HG03432 (cell line): ENCODE measurements at regions not wholly inside any gene's neighbourhood (a gene's known extent, or its start where the extent isn't known, plus 50 kb on each side); places are given as distances from the start of the nearest gene placed in this dataset.
"Not testable (repeated sequence)": the region's sequence is repeated elsewhere in the genome, so short reads cannot be mapped to it uniquely, and the experiment has no call there.

Experiments used
- ATAC-seq: cut with Tn5 transposase; IDR thresholded peaks from one replicate; pipeline ENCODE4 v1.9.1; 2021; ENCODE audit warnings: mild to moderate bottlenecking, moderate library complexity; ENCODE audit not compliant: unreplicated experiment

DNA sequence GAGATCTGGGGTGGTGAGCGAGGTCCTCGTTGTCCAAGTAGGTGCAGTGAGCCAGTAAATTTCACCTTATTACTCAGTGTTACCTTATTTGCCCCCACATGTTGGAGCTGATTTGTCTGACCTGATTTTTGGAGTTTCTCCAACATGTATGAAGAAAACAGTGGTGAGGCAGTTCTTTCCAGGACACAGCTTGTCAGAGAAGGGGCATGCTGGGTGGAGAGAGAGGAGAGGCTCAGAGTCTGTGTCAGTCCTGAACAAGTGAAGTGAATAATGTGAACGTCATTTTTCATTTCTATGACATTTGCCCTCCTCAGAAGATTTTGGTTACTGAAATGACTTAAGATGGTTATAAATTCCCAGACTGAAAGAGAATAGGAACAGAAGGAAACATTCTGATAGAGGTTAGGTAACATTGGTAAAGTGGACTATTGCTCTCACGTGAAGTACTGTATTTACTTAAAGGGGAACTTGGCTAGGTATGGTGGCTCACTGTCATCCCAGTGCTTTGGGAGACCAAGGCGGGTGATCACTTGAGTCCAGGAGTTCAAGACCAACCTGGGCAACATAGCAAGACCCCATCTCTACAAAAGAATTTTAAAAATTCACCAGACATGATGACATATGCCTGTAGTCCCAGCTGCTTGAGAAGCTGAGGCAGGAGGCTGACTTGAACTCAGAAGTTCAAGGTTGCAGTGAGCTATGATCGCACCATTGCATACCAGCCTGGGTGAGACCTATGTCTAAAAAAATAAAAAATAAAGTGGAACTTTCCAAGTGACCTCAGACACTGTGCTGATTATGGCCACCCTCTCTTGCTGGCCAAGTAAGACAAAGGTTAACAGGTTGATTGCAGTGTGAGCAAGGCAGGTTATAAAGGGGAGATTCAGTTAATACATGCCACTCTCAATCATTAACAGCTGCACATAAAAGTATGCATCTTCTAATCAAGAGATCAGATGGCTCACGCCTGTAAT lies 184.3 kb downstream of the EDN1 start:
- ATAC-seq: no peak

DNA sequence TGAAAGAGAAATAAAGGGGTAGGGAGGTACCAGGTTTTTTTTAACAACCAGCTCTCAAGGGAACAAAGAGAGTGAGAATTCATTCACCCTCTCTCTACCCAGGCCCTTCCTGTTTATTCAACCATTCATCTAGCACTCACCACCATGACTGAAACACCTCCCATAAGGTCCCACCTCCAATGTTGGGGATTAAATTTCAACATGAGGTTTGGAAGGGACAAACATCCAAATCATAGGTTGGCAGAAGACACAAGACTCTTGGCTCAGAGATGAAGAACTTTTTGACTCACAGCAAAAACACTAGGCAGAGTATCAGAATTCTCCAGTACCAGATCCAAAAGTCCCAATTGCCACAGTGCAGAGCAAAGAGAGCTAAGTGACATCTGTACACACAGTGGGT lies 186.3 kb downstream of the EDN1 start:
- ATAC-seq: no peak

DNA sequence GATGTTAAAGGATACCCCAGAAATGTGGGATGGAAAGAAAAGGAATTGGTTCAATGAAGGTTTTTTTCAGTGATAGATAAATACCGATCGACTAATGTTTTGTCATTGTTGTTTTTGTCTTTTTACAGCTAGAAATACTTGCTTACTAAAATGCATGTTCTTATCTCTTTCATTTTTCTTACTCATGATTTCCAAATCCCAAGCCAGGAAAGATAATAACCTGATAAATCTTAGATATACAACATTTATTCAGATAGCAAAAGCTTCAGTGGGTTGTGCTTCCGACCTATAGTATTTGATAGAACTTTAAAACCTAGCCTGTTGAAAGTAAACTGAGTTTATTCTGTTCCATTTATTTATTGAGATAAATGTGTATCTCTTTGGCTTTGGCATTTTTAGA lies 187.5 kb downstream of the EDN1 start:
- ATAC-seq: no peak

DNA sequence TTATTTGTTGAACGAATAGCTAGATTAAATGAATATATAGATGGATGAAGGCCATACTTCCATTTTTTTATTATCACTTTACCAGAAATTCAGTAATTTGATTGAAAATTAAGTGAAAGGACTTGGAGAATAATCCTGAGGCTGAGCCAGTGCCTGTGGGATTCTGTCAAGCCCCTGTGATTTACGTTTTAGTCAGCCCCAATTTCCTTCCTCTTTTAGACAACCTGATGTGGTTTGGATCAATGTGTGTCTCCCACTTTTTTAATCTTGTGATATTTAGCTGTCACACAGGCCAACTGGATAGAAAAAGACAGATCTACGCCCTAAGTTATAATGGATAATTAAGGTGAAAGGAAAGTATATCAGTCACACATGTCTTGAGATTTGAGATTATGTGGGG lies 188.8 kb downstream of the EDN1 start:
- no peak for ATAC-seq

DNA sequence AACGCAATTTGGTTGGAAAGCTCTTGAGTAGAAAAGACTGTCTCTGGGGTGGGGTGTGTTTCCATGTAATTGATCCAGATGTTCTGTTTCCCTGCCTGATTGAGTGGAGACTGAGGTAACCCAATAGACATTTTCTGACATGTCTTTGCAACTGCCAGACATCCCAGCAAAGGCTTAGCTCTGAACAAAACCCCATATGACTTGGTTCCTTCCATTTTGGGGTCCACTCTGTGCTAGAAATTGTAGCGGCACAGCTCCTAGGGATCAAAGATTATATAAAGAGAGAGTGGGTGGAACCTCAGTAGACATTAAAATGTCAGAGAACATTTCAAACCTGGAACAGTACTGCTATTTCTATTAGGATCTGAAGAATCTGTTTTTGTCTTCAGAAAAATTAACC lies 189.3 kb downstream of the EDN1 start:
- no peak for ATAC-seq

DNA sequence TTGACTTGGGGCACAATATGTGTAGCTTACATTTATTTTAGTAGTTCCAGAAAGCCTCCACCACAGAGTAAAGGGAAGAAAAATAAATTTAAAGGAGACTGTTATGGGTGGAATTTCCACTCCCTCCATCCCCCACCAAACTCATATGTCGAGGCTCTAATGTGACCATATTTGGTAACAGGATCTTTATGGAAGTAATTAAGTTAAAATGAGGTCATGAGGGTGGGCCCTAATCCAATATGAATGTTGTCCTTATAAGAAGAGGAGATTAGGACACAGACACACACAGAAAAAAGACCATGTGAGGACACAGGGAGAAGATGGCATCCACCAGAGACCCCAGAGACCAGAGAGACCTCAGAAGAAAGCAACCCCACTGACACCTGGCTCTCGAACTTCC lies 189.7 kb downstream of the EDN1 start:
- ATAC-seq: no peak

DNA sequence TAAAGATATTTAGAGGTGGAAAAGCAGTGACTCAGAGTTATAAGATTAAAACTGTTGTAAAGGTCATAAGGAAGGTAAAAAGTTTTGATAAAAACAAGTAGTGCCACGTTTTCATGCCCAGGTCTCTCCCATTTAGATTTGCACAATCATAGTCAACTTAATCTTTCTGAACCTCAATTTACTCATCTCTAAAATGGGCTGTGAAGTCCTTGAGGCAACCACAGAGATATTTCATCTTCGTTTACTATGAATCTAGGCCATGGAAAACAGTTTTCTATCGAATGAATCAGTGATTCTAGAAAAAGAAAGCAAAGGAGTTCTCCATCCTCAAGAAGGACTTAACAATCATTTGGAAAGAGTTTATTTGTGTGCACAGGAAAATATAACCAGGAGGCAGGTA lies 190.2 kb downstream of the EDN1 start:
- ATAC-seq: no peak

DNA sequence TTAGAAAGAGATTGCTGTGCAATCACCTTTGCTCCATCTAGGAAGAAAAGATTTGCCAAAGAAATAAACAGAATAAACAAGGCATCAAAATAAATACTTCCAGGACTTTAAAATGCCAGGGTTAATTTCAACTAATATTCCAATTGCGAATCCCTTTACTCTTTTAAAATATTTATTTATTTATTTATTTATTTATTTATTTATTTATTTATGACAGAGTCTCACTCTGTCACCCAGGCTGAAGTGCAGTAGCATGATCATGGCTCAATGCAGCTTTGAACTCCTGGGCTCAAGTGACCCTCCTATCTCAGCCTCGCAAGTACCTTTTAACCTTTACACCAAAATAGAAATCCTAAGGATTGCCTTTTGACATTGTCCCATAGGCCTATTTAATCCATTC lies 191.1 kb downstream of the EDN1 start:
- no peak for ATAC-seq

DNA sequence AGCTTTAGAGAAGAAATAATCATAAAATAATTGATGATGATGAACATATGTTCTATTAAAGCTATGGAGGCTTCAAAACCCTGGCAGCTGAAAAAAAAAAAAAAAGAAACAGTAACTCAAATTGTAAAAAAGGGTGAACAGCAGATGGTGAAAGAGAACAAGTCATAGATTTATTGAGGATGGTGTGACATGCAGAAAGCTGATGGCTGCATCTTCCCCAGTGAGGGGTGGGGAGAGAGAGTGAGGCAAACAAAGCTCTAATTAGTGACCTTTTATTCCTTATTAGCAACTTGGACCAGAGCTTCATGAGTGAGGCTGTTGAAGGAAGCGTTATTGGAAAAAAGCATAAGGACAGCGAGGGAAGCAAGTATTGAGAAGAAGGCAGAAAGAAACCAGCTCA lies 191.7 kb downstream of the EDN1 start:
- no peak for ATAC-seq

DNA sequence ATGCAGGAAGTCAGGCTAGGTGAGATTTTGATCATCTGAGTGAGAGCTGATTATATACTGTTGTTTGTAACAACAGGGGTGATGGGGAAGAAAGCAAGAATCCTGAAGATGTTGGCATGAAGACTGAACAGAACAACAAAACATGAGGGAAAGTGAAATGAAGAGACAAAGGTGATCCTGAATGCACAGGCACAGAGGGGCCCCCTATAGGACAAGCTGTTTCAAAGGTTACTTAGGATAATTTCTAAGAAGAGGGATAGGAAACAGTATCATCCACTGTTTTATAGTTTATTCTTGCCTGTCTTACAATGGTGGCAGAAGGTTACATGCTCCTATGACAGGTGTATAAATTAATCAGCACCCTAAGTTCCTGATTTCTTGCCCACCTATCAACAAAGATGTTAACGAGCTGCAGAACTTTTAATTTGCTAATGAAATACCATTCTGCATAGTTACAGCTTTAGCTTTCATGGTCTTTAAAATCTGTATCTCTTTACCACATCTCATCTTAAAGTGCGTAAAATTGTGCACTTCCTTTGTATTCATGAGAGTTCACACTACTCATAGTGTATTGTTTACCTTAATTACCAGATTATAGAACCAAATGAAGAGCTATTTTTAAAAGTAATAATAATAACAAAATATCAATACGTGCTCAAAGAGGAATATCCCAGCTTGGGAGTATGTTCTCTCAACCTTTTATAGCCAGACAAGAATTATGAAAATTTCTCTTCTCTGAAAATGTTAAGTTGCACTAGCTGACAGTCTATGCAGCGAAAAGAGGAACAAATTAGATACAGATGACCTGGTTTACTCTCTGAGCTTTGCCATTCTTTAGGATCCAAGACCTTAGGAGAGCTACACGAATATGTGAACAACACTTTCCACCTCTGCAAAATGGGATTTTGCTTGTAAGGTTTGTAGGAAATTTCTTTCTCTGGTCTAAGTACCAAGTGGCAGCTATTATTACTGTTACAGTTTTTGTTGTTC lies 192.5 kb downstream of the EDN1 start:
- no peak for ATAC-seq

DNA sequence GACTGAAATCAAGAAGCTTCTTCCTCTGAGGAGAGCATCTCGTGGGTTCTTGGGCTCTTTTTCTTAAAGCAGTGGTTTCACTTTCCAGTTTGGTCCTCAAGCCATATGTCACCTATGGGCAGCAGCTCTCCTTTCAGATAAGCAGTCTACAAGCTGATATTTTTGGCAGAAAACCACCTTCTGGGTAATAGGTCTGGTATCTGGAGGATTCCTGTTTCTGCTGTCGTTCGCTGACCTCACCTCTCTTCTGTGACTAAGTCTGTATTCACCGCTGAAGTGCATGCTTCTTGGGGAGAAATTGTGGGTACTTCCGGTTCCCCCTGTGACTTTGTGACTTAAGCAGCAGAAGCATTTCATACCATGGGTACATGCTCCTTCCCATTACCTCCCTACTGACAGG lies 193.6 kb downstream of the EDN1 start:
- peak; percentile 87 for ATAC-seq

DNA sequence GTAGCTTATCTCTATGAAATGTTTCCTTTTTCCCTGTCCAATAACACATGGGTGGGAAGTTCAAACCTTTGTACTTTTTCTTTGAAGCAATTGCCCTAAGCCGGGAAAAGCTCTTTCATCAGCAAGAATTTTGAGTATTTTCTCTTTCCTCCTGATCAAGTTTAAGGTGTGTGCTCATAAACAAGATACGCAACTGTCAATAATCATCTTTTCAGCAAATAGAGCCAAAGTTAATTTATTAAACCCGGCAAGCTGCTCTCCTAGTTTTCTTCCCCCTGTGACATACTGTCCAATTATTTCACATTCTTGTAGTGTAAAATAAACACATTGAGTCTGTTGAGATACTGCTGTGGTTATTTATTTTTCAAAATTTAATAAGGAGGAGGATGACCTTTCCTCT lies 194.4 kb downstream of the EDN1 start:
- no peak for ATAC-seq

DNA sequence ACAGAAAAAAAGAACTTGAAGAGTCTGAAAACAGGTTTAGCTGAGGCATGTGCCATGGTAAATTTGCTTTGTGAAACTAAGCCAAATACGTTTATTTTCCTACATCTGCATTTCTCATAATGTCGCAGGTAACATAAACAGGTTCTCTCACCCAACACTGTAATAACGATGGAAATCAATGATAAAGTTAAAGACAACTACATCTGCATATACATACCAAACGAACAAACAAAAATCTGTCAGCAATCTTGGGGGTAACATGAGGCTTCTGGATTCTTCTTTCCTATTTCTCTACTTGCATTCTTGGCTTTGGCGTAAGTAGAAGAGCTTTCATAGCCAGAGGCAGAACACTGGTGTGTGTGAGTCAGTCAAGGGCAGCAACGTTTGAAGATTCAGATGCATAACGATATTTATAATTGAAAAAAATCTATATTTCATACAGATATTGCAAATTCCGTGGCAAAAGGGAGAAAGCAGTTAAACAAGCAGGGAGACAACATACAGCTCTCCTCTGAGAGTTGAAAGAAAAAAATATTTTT lies 195.1 kb downstream of the EDN1 start:
- no peak for ATAC-seq

DNA sequence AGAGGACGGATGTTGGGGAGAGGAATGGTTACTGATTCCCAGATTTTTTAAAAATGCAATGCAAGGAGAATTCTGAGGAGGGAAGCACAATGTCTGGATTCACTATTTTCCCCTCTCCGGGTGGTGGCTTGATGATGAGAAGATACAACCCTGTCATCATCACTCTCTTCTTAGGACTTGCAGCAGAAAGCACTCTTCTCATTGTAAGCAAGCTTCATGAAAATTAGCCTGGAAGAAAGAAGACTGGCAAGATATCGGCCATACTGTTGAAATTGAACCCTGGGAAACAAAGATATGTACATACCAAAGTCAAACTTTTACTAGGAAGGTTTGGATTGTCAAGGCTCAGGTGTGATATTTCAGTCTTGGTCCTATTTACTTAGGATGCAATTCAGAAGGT lies 195.7 kb downstream of the EDN1 start:
- ATAC-seq: no peak

DNA sequence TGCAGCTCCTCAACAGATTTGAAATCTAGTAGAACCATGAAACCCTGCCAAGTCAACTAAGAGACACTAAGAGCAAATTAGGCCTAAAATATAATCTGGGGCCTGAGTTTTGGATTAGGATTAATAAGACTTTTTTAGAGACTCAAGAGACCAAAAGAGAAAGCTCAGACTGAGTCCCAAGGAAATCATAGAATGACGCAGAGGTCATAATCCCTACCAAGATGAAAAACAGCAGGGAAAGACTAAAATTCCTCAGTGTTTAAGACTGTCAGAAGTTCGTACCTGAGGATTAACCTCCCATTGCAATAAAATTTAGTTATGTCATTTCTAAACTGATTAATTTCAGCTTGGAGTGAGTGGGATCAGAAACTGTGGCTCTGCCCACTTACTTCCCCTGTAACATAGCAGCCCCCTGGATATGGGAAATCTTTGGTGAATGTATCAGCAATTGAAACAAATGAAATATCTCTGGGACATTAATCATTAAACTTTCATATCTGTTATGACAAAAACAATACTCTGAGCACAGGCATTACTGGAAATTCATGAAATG lies 200.3 kb downstream of the EDN1 start:
- ATAC-seq: no peak

DNA sequence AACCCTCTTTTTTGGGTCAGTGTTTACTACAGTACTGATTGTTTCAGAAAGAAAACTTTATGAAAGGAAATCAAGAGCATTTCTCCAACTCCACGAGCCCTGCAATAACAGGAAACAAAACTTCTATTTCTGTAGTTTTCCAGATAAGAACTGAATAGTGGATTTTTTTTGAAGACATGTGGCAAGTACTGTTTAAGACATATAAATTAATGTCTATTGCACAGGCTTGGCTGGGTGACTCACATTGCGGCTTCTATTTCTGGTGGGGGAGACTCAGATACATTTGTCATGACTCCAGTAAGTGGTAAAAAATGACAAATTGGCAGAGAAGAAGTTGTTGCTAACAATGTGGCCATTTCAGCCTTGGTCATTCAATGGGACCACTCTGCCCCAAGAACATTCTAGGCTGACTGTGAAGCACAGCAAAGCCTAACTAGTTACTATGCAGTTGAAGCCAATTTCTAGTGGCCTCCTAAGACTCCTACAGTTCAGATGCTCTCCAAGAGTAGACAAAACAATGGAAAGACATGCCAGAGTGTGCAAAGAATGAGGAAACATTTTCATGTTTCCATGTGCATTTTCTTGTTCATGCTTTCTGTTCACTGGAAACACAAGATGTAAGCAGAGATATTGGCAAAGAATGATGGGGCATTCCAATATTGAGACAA lies 200.9 kb downstream of the EDN1 start:
- ATAC-seq: no peak

DNA sequence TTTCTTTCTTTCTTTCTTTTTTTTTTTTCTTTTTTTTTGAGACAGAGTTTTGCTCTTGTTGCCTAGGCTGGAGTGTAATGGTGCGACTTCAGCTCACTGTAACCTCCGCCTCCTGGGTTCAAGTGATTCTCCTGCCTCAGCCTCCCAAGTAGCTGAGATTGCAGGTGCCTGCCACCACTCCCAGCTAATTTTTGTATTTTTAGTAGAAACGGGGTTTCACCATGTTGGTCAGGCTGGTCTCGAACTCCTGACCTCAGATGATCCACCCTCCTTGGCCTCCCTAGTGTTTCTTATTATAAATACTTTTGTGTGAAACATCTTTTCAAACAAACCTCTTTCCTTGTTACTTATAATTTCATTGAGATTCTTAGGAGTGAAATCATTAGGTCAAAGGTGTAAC lies 202.8 kb downstream of the EDN1 start:
- not testable (repeated sequence) for ATAC-seq

DNA sequence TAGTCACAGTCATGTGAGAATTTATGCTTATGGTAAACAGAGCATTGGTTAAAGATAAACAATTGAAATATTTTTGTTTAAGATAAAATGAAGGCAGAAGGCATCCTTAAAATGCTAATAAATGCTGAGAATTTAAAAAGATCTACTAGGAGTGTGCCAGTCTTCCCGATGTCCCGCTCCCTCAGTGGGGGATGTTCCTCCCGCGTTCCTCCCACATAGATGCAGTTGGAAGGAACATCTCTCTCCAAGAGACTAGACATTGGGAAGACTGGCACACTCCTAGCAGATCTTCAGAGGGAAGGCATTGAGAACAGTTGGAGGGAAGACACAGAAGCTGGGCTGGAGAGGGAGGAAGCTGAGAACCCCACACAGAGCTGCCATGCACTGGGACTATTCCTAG lies 203.3 kb downstream of the EDN1 start:
- ATAC-seq: no peak

DNA sequence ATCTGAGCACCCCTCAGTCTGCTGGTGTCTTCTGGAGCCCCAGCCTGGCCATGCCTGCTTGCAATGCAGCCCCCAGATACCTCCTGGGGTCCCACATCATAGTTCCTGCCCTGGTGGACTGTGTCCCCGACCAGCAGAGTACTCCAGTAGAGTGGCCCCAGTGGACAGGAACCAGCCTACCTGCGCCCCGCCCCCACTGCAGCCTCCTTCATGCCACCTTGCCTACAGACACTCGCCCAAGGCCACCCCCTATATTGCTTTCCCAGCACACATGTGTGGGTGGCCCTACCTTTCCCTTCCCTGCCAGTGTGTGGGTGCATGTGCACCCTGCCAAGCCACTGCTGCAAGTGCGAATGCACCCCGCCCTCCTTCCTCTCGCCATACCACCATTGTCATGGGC lies 204.0 kb downstream of the EDN1 start:
- ATAC-seq: no peak

DNA sequence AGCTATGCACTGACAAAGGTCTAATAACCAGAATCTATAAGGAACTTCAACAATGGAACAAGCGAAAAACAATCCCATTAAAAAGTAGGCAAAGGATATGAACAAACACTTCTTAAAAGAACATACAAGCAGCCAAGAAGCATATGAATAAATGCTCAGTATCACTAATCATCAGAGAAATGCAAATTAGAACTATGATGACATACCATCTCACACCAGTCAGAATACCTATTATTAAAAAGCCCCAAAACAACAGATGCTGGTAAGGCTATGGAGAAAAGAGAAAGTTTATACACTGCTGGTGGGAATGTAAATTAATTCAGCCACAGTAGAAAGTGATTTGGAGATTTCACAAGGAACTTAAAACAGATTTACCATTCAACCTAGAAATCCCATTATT lies 211.8 kb downstream of the EDN1 start:
- ATAC-seq: no peak
